ENCODE measurements at regions not wholly inside any gene's neighbourhood (a gene's known extent, or its start where the extent isn't known, plus 50 kb on each side); places are given as distances from the start of the nearest gene placed in this dataset.

GRCh38 chr11:130796828-130797227 is 119.5 kb downstream of the SNX19 start:
- WGBS, 4 donors, result 85 to 91% (median 88%) methylated on average over 2 of the region's 2 CpGs
- TF ChIP-seq CTCF (IDR thresholded peaks at IDR 0.05), result no peak
- no peak for TF ChIP-seq POLR2A (IDR thresholded peaks at IDR 0.05)
- intact Hi-C loops (cut with DNase I), result no loop called here
- DNase-seq, result no peak
- Histone ChIP-seq H3K4me1 (replicated peaks in 1 of 2) (no peaks in the 10 kb centered on the region), H3K9me3 (replicated peaks in 1 of 3) (no peaks in the 10 kb centered on the region), H3K4me3 (no peak overlapping the region), H3K27ac (no peak overlapping the region), H3K36me3 (replicated peaks in 1 of 2) (no peaks in the 10 kb centered on the region), H3K27me3 (peaks cover 6% of the 10 kb centered on the region)

- Histone ChIP-seq H3K27me3 (peaks cover 6% of the 10 kb centered on the region), H3K4me3 (no peak overlapping the region), H3K27ac (no peak overlapping the region), H3K36me3 (replicated peaks in 1 of 2) (no peaks in the 10 kb centered on the region), H3K9me3 (replicated peaks in 1 of 3) (no peaks in the 10 kb centered on the region), H3K4me1 (replicated peaks in 1 of 2) (no peaks in the 10 kb centered on the region)
- no peak for TF ChIP-seq POLR2A (IDR thresholded peaks at IDR 0.05)
- TF ChIP-seq CTCF (IDR thresholded peaks at IDR 0.05), result no peak
- no peak for DNase-seq
- WGBS, 4 donors, result 77 to 84% (median 81%) methylated on average over 3 of the region's 3 CpGs
- intact Hi-C loops (cut with DNase I), result no loop called here
Observed at GRCh38 chr11:130798280-130798679, 118.0 kb downstream of the SNX19 start.

- TF ChIP-seq POLR2A (IDR thresholded peaks at IDR 0.05) (no peak), CTCF (IDR thresholded peaks at IDR 0.05) (no peak)
- H3K27me3 ChIP-seq, result peaks cover under 1% of the 10 kb centered on the region
- no peaks in the 10 kb centered on the region for H3K4me1 ChIP-seq (replicated peaks in 1 of 2)
- no peak overlapping the region for H3K4me3 ChIP-seq
- 65 to 89% (median 80%) methylated on average over 4 of the region's 4 CpGs for WGBS, 4 donors
- DNase-seq, result no peak
- H3K27ac ChIP-seq, result no peak overlapping the region
- no peaks in the 10 kb centered on the region for H3K9me3 ChIP-seq (replicated peaks in 1 of 3)
- H3K36me3 ChIP-seq (replicated peaks in 1 of 2), result no peaks in the 10 kb centered on the region
- intact Hi-C loops (cut with DNase I), result no loop called here
Observed at GRCh38 chr11:130798801-130799200, 117.5 kb downstream of the SNX19 start.

GRCh38 chr11:130801333-130802122 is 114.8 kb downstream of the SNX19 start:
- 81 to 88% (median 87%) methylated on average over 6 of the region's 6 CpGs for WGBS, 4 donors
- Histone ChIP-seq H3K4me1 (replicated peaks in 1 of 2) (no peaks in the 10 kb centered on the region), H3K36me3 (replicated peaks in 1 of 2) (no peaks in the 10 kb centered on the region), H3K9me3 (replicated peaks in 1 of 3) (no peaks in the 10 kb centered on the region), H3K4me3 (no peak overlapping the region), H3K27me3 (no peaks in the 10 kb centered on the region), H3K27ac (no peak overlapping the region)
- intact Hi-C loops (cut with DNase I), result no loop called here
- no peak for DNase-seq
- TF ChIP-seq POLR2A (IDR thresholded peaks at IDR 0.05) (no peak), CTCF (IDR thresholded peaks at IDR 0.05) (no peak)
